ENCODE measurements at regions not wholly inside any gene's neighbourhood (a gene's known extent, or its start where the extent isn't known, plus 50 kb on each side); places are given as distances from the start of the nearest gene placed in this dataset.
A peak's percentile ranks its signal among the peaks of the same experiment; 100 is the strongest.

DNA sequence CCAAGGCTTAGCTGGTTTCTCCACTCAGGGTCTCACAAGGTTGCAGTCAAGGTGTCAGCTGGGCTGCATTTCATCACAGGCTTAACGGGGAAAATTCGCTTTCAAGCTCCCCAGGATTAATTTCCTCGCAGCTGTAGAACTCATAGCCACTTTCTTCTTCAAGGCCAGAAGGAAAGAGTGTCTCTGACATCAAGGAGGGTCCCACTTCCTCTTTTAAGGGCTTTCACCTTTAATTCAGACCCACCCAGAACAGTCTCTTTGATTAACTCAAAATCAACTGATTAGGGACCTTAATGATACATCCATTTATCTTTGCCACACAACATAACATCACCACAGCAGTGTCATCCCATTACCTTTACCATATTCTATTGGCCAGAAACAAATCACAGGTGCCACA lies 183.3 kb upstream of the ARID1B start:
- no peak overlapping the region for H3K4me3 ChIP-seq (ENCODE audit: low read depth, low read length)
- POLR2A ChIA-PET, result no interaction called here
- H3K27me3 ChIP-seq (ENCODE audit: control insufficient read depth, insufficient read depth, low read length), result no peaks in the 10 kb centered on the region
- TF ChIP-seq, protein P1, sequence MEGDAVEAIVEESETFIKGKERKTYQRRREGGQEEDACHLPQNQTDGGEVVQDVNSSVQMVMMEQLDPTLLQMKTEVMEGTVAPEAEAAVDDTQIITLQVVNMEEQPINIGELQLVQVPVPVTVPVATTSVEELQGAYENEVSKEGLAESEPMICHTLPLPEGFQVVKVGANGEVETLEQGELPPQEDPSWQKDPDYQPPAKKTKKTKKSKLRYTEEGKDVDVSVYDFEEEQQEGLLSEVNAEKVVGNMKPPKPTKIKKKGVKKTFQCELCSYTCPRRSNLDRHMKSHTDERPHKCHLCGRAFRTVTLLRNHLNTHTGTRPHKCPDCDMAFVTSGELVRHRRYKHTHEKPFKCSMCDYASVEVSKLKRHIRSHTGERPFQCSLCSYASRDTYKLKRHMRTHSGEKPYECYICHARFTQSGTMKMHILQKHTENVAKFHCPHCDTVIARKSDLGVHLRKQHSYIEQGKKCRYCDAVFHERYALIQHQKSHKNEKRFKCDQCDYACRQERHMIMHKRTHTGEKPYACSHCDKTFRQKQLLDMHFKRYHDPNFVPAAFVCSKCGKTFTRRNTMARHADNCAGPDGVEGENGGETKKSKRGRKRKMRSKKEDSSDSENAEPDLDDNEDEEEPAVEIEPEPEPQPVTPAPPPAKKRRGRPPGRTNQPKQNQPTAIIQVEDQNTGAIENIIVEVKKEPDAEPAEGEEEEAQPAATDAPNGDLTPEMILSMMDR (IDR thresholded peaks at IDR 0.05; ENCODE audit: insufficient read depth, low read depth, low read length), result no peak
- H3K36me3 ChIP-seq (ENCODE audit: control insufficient read depth, insufficient read depth, low read length), result no peaks in the 10 kb centered on the region
- DNase-seq (ENCODE audit: low read depth), result no peak
- CTCF ChIA-PET, result no interaction called here

DNA sequence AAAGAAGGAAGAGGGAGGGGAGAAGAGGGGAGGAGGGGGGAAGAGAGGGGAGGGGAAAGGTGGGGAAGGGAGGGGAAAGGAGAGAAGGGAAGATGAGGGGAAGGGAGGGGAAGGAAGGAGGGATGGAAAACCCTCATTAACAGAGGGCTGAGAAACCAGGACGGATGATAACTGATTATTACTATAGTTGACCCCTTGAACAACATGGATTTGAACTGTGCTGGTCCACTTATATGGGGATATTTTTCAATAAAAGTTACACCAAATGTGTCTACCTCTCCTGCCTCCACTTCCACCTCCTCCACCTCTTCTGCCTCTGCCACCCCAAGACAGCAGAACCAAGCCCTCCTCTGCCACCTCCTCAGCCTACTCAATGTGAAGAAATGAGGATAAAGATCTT lies 184.1 kb upstream of the ARID1B start:
- Histone ChIP-seq H3K27me3 (ENCODE audit: control insufficient read depth, insufficient read depth, low read length) (no peaks in the 10 kb centered on the region), H3K36me3 (ENCODE audit: control insufficient read depth, insufficient read depth, low read length) (no peaks in the 10 kb centered on the region), H3K4me3 (ENCODE audit: low read depth, low read length) (no peak overlapping the region)
- ChIA-PET POLR2A (no interaction called here), CTCF (no interaction called here)
- TF ChIP-seq, protein P1 (IDR thresholded peaks at IDR 0.05; ENCODE audit: insufficient read depth, low read depth, low read length), result no peak
- no peak for DNase-seq (ENCODE audit: low read depth)

DNA sequence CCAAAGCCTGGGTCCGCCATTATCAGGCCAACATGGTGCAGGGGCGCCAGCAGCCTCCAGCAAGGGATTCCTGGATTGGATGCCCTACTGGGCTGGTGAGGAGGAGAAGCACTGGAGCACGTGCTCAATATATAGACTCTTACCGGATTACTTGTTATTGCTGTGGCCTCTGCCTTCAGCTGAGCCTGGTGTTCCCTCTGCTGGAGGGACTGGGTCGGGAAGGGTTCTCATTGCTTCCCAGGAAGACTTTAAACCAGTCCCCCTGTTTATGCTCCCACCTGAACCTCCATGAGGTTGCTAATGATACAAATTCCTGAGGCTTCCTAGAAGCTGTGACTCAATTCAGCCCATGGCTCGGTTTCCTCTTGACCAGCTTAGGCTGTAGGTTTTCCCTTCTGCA lies 186.7 kb upstream of the ARID1B start:
- POLR2A ChIA-PET, result no interaction called here
- Histone ChIP-seq H3K27me3 (ENCODE audit: control insufficient read depth, insufficient read depth, low read length) (no peaks in the 10 kb centered on the region), H3K4me3 (ENCODE audit: low read depth, low read length) (no peak overlapping the region), H3K36me3 (ENCODE audit: control insufficient read depth, insufficient read depth, low read length) (no peaks in the 10 kb centered on the region)
- TF ChIP-seq, protein P1 (IDR thresholded peaks at IDR 0.05; ENCODE audit: insufficient read depth, low read depth, low read length), result no peak
- CTCF ChIA-PET, result no interaction called here
- no peak for DNase-seq (ENCODE audit: low read depth)

DNA sequence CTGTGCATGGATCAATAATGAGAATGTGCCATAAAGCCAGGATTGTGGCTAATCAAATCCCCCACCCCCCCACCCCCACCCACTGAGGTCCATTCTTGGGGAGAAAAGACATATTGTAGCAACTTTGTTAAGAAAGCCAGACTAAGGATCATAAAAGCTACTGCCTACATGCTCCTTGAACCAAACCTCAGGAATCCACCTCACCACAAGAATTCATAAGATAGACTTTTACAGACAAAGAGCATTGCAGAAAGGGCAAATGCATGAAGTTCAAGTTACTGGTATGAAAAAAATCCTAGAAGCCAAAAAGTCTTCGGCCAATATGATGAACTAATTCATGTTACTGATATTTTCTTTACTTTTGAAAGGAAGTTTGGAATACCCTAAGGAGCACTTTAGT lies 187.9 kb upstream of the ARID1B start:
- no peaks in the 10 kb centered on the region for H3K36me3 ChIP-seq (ENCODE audit: control insufficient read depth, insufficient read depth, low read length)
- no peaks in the 10 kb centered on the region for H3K27me3 ChIP-seq (ENCODE audit: control insufficient read depth, insufficient read depth, low read length)
- ChIA-PET CTCF (no interaction called here), POLR2A (interaction anchor here (0.7 kb wide), 1 partner anchor 420 kb away, joined by 8 read pairs; no protein-coding TSS in a partner anchor)
- H3K4me3 ChIP-seq (ENCODE audit: low read depth, low read length), result no peak overlapping the region
- DNase-seq (ENCODE audit: low read depth), result peak; percentile 29
- TF ChIP-seq, protein P1 (IDR thresholded peaks at IDR 0.05; ENCODE audit: insufficient read depth, low read depth, low read length), result no peak

- ChIA-PET CTCF (no interaction called here), POLR2A (interaction anchor here (0.6 kb wide), 1 partner anchor 407 kb away, joined by 3 read pairs; no protein-coding TSS in a partner anchor)
- H3K4me3 ChIP-seq (ENCODE audit: low read depth, low read length), result no peak overlapping the region
Measured at GRCh38 chr6:156587751-156588301, 189.4 kb upstream of the ARID1B start.

More at GRCh38 chr6:156587751-156588301, 189.4 kb upstream of the ARID1B start:
- no peaks in the 10 kb centered on the region for H3K27me3 ChIP-seq (ENCODE audit: control insufficient read depth, insufficient read depth, low read length)
- no peak for DNase-seq (ENCODE audit: low read depth)
- H3K36me3 ChIP-seq (ENCODE audit: control insufficient read depth, insufficient read depth, low read length), result no peaks in the 10 kb centered on the region
- TF ChIP-seq, protein P1 (IDR thresholded peaks at IDR 0.05; ENCODE audit: insufficient read depth, low read depth, low read length), result no peak
